ENCODE measurements at regions not wholly inside any gene's neighbourhood (a gene's known extent, or its start where the extent isn't known, plus 50 kb on each side); places are given as distances from the start of the nearest gene placed in this dataset.
"Not testable (repeated sequence)": the region's sequence is repeated elsewhere in the genome, so short reads cannot be mapped to it uniquely, and the experiment has no call there.

GRCh38 chr4:9577869-9578268, 133.7 kb downstream of the DEFB131A start:
- H3K36me3 ChIP-seq (ENCODE audit: control insufficient read depth, insufficient read depth, low read length); DNase-seq (ENCODE audit: extremely low read depth, insufficient read length); H3K27me3 ChIP-seq (replicated peaks; ENCODE audit: control insufficient read depth, insufficient read depth, low read length); H3K4me3 ChIP-seq (replicated peaks; ENCODE audit: low read depth, low read length): not testable (repeated sequence)
- TF ChIP-seq CTCF (IDR thresholded peaks at IDR 0.05; ENCODE audit: insufficient read depth, low read length, poor library complexity, severe bottlenecking): peak; percentile 34

GRCh38 chr4:9582880-9583279, 138.7 kb downstream of the DEFB131A start:
- H3K36me3 ChIP-seq (ENCODE audit: control insufficient read depth, insufficient read depth, low read length); DNase-seq (ENCODE audit: extremely low read depth, insufficient read length); H3K4me3 ChIP-seq (replicated peaks; ENCODE audit: low read depth, low read length); H3K27me3 ChIP-seq (replicated peaks; ENCODE audit: control insufficient read depth, insufficient read depth, low read length): not testable (repeated sequence)

DNA sequence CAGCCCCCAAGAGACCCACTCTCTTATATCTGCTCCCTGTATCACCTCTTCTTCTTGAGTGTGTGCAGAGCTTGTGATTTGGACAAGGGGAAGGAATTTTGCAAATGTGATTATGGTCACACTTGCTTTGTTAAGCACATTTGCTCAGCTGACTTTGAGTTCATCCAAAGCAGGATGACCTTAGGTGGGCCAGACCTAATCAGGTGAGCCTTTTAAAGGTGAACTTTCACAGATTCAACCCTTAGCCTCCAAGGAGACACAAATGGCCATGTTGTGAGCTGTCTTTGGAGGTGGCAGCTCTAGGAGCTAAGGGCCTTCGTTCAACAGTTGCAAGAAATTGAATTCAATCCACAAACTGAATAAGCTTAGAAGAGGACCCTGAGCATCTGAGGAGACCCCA, 147.8 kb downstream of the DEFB131A start:
- Histone ChIP-seq H3K36me3 (ENCODE audit: control insufficient read depth, insufficient read depth, low read length) (no peaks in the 10 kb centered on the region), H3K27me3 (replicated peaks; ENCODE audit: control insufficient read depth, insufficient read depth, low read length) (no peaks in the 10 kb centered on the region), H3K4me3 (replicated peaks; ENCODE audit: low read depth, low read length) (no peak overlapping the region)
- no peak for TF ChIP-seq CTCF (IDR thresholded peaks at IDR 0.05; ENCODE audit: insufficient read depth, low read length, poor library complexity, severe bottlenecking)
- no peak for DNase-seq (ENCODE audit: extremely low read depth, insufficient read length)

- H3K36me3 ChIP-seq (ENCODE audit: control insufficient read depth, insufficient read depth, low read length): no peaks in the 10 kb centered on the region
- no peaks in the 10 kb centered on the region for H3K27me3 ChIP-seq (replicated peaks; ENCODE audit: control insufficient read depth, insufficient read depth, low read length)
- TF ChIP-seq CTCF (IDR thresholded peaks at IDR 0.05; ENCODE audit: insufficient read depth, low read length, poor library complexity, severe bottlenecking): no peak
- no peak overlapping the region for H3K4me3 ChIP-seq (replicated peaks; ENCODE audit: low read depth, low read length)
- DNase-seq (ENCODE audit: extremely low read depth, insufficient read length): no peak
These were observed 150.7 kb downstream of the DEFB131A start for GRCh38 chr4:9594948-9595347.

DNA sequence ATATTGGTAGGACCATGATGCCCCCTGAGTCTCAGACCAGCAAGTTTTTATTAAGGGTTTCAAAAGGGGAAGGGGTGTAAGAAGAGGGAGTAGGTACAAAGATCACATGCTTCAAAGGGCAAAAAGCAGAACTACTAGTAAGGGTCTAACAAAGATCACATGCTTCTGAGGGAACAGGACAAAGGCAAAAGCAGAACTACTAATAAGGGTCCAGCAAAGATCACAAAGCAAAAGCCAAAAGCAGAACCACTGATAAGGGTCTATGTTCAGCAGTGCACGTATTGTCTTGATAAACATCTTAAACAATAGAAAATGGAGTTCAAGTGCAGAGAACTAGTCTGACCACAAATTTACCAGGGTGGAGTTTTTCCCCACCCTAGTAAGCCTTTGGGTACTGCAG, 151.3 kb downstream of the DEFB131A start:
- not testable (repeated sequence) for DNase-seq (ENCODE audit: extremely low read depth, insufficient read length); H3K4me3 ChIP-seq (replicated peaks; ENCODE audit: low read depth, low read length); H3K36me3 ChIP-seq (ENCODE audit: control insufficient read depth, insufficient read depth, low read length); H3K27me3 ChIP-seq (replicated peaks; ENCODE audit: control insufficient read depth, insufficient read depth, low read length)

- no peaks in the 10 kb centered on the region for H3K36me3 ChIP-seq (ENCODE audit: control insufficient read depth, insufficient read depth, low read length)
- TF ChIP-seq CTCF (IDR thresholded peaks at IDR 0.05; ENCODE audit: insufficient read depth, low read length, poor library complexity, severe bottlenecking): no peak
- H3K4me3 ChIP-seq (replicated peaks; ENCODE audit: low read depth, low read length): no peak overlapping the region
- no peak for DNase-seq (ENCODE audit: extremely low read depth, insufficient read length)
- H3K27me3 ChIP-seq (replicated peaks; ENCODE audit: control insufficient read depth, insufficient read depth, low read length): no peaks in the 10 kb centered on the region
These were observed 155.1 kb downstream of the DEFB131A start for GRCh38 chr4:9599266-9599665.

- TF ChIP-seq CTCF (IDR thresholded peaks at IDR 0.05; ENCODE audit: insufficient read depth, low read length, poor library complexity, severe bottlenecking): no peak
These were observed 156.0 kb downstream of the DEFB131A start for GRCh38 chr4:9600246-9600645.

More at GRCh38 chr4:9600246-9600645, 156.0 kb downstream of the DEFB131A start:
- H3K27me3 ChIP-seq (replicated peaks; ENCODE audit: control insufficient read depth, insufficient read depth, low read length): no peaks in the 10 kb centered on the region
- no peaks in the 10 kb centered on the region for H3K36me3 ChIP-seq (ENCODE audit: control insufficient read depth, insufficient read depth, low read length)
- DNase-seq (ENCODE audit: extremely low read depth, insufficient read length): no peak
- no peak overlapping the region for H3K4me3 ChIP-seq (replicated peaks; ENCODE audit: low read depth, low read length)

Data from GM06990 (cell line).